Activated CD4-positive, alpha-beta T cell treated with anti-CD3 and anti-CD28 coated beads, Interleukin-2, amount 50 U/mL, for 48 hours (primary cell): ENCODE measurements at regions not wholly inside any gene's neighbourhood (a gene's known extent, or its start where the extent isn't known, plus 50 kb on each side); places are given as distances from the start of the nearest gene placed in this dataset.

Experiments
- DNase-seq, 2 experiments: peaks; one replicate each; pipeline ENCODE4 v3.0.0-alpha.2; 2020

DNA sequence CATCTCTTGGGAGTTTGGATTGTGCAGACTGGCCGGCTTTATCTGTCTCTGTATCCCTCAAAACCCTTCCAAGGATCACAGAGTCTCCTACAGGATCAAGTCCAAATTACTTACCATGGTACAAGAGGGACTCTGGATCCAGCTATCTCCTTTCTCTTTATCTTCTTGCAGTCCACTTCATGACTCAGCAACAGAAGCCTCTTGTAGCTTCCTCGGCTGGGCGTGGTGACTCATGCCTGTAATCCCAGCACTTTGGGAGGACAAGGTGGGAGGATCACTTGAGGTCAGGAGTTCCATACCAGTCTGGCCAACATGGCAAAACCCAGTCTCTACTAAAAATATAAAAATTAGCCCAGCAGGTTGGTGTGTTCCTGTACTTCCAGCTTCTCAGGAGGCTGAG, 189.7 kb downstream of the BCAT1 start:
- no peak for DNase-seq

DNA sequence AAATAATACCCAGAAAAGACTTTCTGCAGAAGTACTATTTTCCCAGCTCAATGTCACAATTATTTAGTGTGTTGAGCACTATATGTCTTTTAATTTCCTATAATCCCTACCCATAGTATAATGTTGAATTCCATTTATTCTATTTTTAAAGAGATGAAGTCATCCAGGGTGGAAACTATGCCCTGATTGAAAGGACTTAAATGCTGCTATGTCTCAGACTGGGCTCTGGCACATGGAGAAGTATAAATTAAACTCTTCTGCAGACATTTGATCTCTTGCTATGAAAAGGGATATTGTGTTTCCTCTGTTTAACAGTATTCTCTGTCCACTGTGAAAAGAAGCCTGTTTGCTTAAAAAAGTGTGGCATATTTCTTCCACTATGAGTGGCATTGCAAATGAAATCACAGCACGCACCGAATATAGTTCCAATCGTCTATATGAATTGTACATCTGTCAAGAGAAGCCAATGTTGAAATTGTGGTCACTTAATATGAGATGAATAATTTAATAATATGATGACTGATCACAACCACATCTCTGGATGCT, 192.3 kb downstream of the BCAT1 start:
- no peak for DNase-seq

DNA sequence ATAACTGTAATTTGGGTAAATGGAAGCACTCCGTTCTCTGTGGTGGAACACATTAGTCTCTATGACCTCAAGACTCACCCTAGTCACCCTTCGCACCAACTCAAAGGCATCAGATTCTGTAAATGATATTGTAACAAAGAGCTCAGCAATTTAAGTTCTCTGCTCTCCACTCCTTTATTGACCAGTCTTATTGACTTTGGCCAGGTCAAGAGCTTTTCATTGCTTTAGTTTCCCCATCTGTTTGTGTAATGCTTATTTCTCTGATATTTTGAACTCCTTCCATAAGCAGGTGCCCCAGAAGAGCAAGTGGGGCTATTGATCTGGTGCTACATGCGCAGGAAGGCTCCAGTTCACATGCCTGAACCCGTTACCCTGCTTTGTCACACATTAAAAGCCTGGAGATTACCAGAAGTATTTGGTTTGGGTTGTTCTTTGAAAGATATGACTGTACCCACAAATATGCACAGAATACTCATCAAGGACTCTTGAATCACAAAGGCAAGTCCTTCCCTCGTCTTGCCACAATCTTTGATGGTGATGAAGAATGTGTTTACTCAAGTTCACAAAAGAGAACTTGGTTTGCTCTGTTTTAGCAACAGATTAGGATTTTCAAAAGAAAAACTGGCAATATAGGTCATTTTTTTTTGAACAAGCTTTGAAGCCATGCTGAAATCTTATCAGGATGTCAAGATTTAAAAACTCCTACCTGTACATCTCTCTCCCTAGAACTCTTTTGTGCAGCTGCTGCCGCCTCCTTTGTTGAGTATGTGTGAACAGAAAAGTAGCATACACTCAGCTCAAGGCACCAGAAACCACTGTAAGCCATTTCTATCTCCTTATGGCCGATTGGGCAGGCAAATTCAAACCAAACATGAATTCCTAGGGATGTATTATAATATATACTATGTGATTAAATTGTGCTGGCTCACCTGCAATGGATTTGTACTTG, 193.9 kb downstream of the BCAT1 start:
- DNase-seq: no peak

- no peak for DNase-seq
Measured at GRCh38 chr12:24752763-24753462, 196.0 kb downstream of the BCAT1 start.

DNA sequence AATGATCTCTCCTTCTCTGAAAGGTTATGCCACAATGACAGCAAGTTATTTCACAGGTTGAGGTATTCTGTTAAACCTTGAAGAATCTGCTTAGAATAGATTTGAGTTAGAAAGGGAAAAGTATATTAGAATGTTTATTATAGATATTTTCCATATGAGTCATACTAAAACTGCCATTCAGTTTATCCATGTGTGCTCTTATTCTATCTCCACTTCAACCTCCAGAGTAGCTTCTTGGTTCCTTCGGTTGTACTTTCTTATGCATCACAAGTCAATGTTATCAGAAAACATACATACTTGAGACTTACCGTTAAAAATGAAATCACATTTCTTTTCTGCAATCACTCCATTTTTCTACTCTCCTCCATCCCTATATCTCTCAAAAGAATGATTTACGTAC, 197.7 kb downstream of the BCAT1 start:
- no peak for DNase-seq

- no peak for DNase-seq
Measured at GRCh38 chr12:24750263-24750662, 198.6 kb downstream of the BCAT1 start.

GRCh38 chr12:24749171-24749570, 199.7 kb downstream of the BCAT1 start:
- DNase-seq: no peak

DNA sequence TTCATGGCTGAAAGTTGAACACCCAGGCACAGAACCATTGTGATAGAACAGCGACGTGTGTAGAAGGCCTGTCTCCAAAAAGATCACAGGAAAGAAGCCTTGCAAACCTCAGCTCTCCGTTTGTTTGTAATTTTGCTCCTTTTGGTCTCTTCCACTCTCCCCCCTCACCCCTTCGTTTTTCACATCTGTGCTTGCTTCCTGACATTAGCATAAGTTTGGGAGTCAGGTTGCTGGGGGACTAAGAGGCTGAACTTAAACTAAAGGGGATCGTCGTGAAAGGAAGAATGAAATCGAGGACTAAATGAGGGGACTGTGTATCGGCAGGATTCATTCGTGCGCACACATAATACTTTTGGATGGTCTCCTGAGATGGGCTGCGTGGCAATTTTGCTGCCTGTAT, 200.6 kb downstream of the BCAT1 start:
- DNase-seq: no peak

DNA sequence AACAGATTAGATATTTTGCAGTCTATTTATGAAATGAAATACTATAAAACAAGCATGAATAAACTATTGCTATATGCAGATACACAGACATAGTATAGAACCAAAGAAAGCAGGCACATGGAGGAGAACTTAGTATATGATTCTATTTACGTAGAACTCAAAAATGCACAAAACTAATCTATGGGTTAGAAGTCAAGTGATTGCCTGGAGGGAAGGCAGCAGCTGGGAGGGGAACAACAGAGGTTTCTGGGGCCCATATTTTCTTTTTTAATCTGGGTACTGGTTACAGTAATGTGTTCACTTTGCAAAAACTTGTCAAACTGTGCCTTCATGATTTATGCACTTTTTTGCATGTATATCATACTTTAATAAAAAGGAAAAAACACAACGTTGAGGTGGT, 202.0 kb downstream of the BCAT1 start:
- DNase-seq: no peak

- DNase-seq: no peak
Measured at GRCh38 chr12:24746006-24746671, 202.8 kb downstream of the BCAT1 start.

GRCh38 chr12:24743941-24744793, 204.7 kb downstream of the BCAT1 start:
- DNase-seq: no peak

DNA sequence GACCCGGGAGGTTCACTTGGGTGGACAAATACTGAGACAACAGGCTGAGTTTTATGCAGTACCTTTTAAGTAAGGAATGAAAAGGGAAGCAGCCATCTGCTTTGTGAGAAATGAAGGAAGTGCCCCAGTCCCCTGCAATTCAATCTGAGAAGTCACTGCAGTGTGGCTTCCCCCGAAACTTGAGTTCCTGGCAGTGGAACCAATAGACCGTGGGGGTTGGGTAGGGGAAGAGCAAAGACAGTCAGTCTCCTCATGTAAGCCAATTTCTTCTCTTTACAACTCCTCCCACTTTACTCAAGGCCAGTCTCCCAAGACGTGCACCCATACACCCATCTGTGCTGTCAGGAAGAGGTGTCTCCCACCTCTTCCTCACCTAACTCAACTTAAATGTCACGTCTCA, 206.5 kb downstream of the BCAT1 start:
- peak in 1 of 2 experiments; percentile 37 for DNase-seq

DNA sequence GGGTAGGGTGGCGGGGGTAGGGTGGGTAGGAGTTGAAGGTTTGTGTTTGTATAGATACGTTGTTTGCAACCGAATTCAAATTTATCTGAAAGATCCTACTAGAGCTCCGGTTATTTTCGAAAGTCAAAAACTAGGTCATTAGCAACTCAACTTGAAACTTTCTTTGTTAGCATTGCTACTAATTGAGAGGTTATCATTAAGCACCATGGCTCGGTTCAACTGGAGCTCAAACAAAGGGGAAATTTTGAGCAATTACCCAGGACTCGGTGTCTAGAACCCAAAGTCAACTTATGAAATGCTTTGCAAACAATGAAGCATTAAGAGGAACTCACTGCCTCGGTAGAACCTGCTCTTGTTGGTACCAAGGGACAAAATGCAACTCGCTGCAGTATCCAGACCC, 207.7 kb downstream of the BCAT1 start:
- DNase-seq: no peak

DNA sequence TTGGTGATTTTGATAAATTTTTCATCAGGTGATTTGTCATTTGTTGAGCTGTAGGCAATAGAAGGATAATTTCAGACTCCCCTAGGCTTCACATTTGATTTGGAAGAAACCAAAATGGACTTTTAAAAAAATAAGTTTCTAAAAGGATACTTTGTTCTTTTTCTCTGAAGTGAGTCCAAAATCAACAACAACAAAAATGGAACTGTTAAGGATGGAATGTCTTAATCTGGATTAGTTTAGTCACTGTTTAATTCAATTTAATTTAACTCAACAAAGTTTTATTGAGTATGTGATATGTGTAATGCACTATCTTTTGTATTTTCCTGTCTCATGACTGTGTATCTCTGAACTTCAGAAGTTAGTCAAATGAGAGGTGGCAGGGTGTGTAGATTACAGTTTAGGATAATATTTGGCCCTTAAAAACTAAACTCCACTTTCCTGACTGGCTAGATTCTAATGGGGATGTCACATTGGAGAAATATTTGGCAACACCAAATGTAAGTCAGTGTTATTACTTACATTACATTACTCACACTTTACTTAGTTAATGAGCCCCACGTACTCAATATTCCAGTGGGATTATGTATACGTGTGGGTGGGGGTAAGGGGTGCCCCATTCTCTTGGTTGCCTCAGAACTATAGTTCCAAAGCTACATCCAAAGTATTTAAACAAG, 209.7 kb downstream of the BCAT1 start:
- no peak for DNase-seq

- no peak for DNase-seq
Measured at GRCh38 chr12:24738441-24738840, 210.5 kb downstream of the BCAT1 start.

- DNase-seq: no peak
Measured at GRCh38 chr12:24731596-24731995, 217.3 kb downstream of the BCAT1 start.

DNA sequence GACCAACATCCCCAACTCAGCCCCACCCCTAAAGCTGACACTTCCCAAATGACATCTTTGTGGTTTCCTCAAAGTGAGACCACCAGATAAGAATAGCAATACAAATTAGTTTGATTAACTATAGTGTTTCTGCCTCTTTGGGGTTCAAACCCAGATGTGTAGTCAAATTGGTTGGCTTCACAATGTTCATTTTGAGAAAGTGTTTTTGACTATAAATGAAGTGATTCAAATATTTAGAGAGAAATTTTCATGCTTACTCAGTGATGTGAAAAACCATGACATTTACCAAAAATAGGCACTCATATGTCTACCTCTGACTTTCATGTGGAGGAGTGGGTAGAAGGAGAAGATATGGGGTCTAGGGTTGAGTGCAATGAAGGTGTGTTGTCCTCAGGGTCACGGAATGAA, 218.4 kb downstream of the BCAT1 start:
- DNase-seq: no peak

GRCh38 chr12:24728826-24729225, 220.1 kb downstream of the BCAT1 start:
- no peak for DNase-seq

DNA sequence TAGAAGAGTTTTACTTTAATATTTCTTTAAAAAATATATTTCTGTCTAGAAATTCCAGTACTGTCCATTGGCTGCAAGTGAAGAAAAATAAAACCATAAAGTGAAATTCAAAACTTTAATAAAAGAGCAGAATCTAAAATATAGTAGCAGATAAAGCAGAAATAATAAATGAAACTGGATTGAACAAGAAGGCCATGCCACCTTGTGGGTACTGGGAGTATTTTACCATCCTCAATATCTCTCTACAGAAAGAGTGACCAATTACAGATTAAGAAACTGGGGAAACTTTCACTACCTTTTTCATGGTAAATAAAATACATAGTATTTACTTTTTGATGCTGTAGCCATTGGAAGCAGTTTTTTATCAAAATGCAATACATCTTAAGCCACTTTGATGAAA, 220.5 kb downstream of the BCAT1 start:
- no peak for DNase-seq

GRCh38 chr12:24725616-24726015, 223.3 kb downstream of the BCAT1 start:
- DNase-seq: no peak

- peak in 1 of 2 experiments; percentile 39 for DNase-seq
Measured at GRCh38 chr12:24724814-24725213, 224.1 kb downstream of the BCAT1 start.

- DNase-seq: no peak
Measured at GRCh38 chr12:24723759-24724158, 225.1 kb downstream of the BCAT1 start.
